Psoas muscle (tissue), 7 donors: ENCODE measurements at regions not wholly inside any gene's neighbourhood (a gene's known extent, or its start where the extent isn't known, plus 50 kb on each side); places are given as distances from the start of the nearest gene placed in this dataset.

Experiments
- ATAC-seq, 4 donors: fragments of 200-7000 bp; cut with Tn5 transposase; one replicate each; pipeline ENCODE4 v1.9.1; 2020; ENCODE audit warnings: moderate library complexity in 3 of 4, mild to moderate bottlenecking in 2 of 4
- DNase-seq, 2 donors: peaks; one replicate each; pipeline ENCODE4 v3.0.0-alpha.2; 2020
- H3K27ac ChIP-seq: fragments of 200-600 bp; one replicate; pipeline ENCODE4 v1.8.0; 2022
- H3K27me3 ChIP-seq, 3 donors: fragments of 200-600 bp in 1 of 3; one replicate each; pipeline versions ENCODE4 v1.6.1 to v1.8.0; 2013 to 2022; ENCODE audit warnings: low read length in 2 of 3, mild to moderate bottlenecking in 2 of 3, moderate library complexity in 1 of 3; ENCODE audit not compliant: insufficient read depth in 3 of 3
- H3K36me3 ChIP-seq, 2 donors: fragments of 200-600 bp in 1 of 2; one replicate each; pipeline versions ENCODE4 v1.6.1 to v1.8.0; 2013 to 2022; ENCODE audit warnings: low read depth in 1 of 2, mild to moderate bottlenecking in 1 of 2, moderate library complexity in 1 of 2; ENCODE audit not compliant: insufficient read depth in 1 of 2
- H3K4me1 ChIP-seq: fragments of 200-600 bp; one replicate; pipeline ENCODE4 v1.8.0; 2022
- H3K4me3 ChIP-seq: fragments of 200-600 bp; one replicate; pipeline ENCODE4 v1.8.0; 2022; ENCODE audit warnings: mild to moderate bottlenecking
- H3K9me3 ChIP-seq: fragments of 200-600 bp; one replicate; pipeline ENCODE4 v1.8.0; 2022
- WGBS, 3 donors: extraction: QIAGEN DNeasy Blood & Tissue Kit; methylation state at CpG; one replicate each; pipeline versions ENCODE4 v1.1.6 to v1.1.7; 2013; 5-methylcytosine and 5-hydroxymethylcytosine counted together
- intact Hi-C, 2 donors: fragments of 100-400 bp; cut with DNase I; formaldehyde crosslinking; loops; one replicate each; pipeline versions ENCODE4 v1.11.0 to v1.14.2; 2022
- TF ChIP-seq, protein P1 (sequence below): fragments of 200-600 bp; IDR thresholded peaks from one replicate; pipeline ENCODE4 v1.8.0; 2022; ENCODE audit warnings: antibody characterized with exemption
- donor health status: healthy with polysubstance abuse.
- donor health status: DM: no; HTN: no; CAD: no; lungs with moderate emphysema.
- donor health status: Bipolar disorder and iron deficiency.
- donor health status: healthy.
- donor health status: DM: yes; HTN: yes; CAD: no.
- donor health status: DM: no; HTN: no; CAD: no.
- donor health status: DM: yes; HTN: yes; CAD: no.

DNA sequence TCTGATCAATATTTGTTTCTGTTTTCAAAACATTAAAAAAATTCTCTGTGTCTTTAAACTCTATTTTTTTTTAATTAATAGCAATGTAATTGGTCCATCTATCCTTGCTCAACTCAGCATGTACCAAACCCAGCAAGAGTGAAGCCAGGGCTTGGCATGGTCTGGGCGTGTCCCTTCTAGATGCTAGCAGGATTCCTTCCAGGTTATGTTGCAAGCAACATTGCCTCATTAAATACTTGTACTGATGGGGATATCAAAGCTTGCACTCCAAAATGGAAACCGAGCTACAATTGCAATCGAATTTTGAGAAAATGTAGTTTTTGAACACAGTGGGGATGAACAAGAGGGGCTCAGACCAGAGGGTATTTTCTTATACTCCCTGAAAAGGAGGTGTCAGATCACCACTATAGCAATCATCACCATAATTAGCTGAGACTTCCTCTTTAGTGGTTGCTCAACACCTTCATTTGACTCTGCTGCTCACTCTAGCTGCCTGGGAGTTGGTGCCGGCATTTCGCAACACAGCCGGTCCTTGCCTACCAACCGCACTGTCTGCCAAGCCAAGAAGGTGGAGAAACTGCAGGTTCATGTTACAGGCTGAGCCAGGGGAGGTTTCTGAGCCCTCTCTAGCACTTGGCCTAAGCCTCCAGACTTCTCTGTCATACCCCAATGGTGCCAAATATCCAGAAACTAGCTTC is 67.8 kb upstream of the RALGAPA2 start:
- Histone ChIP-seq H3K27me3 (no peaks in the 10 kb centered on the region), H3K9me3 (no peaks in the 10 kb centered on the region), H3K4me3 (peak overlapping the region; percentile 36), H3K36me3 (no peaks in the 10 kb centered on the region), H3K4me1 (peaks cover 46% of the 10 kb centered on the region), H3K27ac (peak overlapping the region; percentile 87)
- TF ChIP-seq, protein P1, sequence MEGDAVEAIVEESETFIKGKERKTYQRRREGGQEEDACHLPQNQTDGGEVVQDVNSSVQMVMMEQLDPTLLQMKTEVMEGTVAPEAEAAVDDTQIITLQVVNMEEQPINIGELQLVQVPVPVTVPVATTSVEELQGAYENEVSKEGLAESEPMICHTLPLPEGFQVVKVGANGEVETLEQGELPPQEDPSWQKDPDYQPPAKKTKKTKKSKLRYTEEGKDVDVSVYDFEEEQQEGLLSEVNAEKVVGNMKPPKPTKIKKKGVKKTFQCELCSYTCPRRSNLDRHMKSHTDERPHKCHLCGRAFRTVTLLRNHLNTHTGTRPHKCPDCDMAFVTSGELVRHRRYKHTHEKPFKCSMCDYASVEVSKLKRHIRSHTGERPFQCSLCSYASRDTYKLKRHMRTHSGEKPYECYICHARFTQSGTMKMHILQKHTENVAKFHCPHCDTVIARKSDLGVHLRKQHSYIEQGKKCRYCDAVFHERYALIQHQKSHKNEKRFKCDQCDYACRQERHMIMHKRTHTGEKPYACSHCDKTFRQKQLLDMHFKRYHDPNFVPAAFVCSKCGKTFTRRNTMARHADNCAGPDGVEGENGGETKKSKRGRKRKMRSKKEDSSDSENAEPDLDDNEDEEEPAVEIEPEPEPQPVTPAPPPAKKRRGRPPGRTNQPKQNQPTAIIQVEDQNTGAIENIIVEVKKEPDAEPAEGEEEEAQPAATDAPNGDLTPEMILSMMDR, result no peak
- DNase-seq (peak; percentile 91 to 96), ATAC-seq (peak; percentile 89 to 96 (median 95))
- 16 to 31% (median 31%) methylated on average over 7 of the region's 7 CpGs for WGBS, 3 donors
- intact Hi-C loops, result loop anchor here in 1 of 2 donors (5.0 kb wide), 1 partner anchor 68 kb away; the partner anchor contains the start of gene RALGAPA2

DNA sequence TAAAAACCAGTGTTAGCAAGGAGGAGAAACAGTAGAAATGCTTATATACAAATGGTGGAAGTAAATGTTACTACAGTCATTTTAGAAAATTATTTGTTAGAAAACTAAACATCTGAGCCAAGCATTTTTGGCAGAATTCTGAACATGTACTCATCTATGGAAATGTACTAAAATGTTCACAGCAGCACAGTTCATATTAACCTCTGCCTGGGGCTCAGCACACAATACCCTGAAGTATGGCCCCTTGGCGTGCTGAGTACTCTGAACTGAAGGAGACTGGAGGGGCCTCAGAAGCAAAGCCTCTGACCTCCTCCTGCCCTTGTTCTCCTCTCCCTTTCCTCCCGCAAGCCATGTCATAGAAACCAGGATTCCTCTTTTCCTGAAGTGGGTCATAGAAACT is 66.2 kb upstream of the RALGAPA2 start:
- Histone ChIP-seq H3K27ac (peak overlapping the region; percentile 87), H3K4me1 (peaks cover 45% of the 10 kb centered on the region), H3K4me3 (no peak overlapping the region), H3K27me3 (no peaks in the 10 kb centered on the region), H3K9me3 (no peaks in the 10 kb centered on the region), H3K36me3 (no peaks in the 10 kb centered on the region)
- DNase-seq, result no peak
- TF ChIP-seq, protein P1, result no peak
- intact Hi-C loops, result loop anchor here (5.0 kb wide), 2 partner anchors 36 to 66 kb away; partner anchors contain the start of gene RALGAPA2 (in 1 of the 2)
- 81 to 95% (median 82%) methylated on average over 2 of the region's 2 CpGs for WGBS, 3 donors
- ATAC-seq, result no peak

DNA sequence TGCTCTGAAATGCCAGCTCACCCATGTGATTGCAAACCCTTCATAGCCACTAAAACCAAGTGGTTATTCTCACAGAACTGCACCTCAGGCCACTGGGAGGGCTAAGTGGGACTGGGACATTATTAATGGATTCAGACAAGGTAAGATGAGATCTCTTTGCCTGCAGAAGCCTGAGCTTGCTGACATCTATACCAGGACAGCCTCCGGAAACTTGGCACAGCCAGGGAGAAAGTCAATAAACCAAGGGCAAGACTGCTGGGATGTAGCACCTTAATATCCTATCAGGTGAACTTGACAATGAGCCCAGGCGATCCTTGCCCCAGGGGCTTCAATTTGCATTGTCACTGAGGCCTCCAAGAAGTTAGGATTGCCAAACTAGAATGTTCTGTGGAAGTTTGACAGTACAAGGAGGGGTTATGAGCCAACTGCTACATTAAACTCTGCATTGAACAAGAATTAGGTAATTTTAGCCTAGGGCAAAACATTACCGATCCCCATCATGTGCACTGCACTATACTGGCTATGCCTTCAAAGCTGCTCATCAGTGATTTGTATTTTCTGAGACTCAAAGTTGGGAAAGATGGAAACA is 60.1 kb upstream of the RALGAPA2 start:
- WGBS, 3 donors, result 30 to 44% (median 37%) methylated on average over 3 of the region's 3 CpGs
- no peak overlapping the region for H3K4me3 ChIP-seq
- H3K9me3 ChIP-seq, result no peaks in the 10 kb centered on the region
- TF ChIP-seq, protein P1, result no peak
- ATAC-seq (peak in 3 of 4 donors; percentile 47 to 70 (median 69)), DNase-seq (no peak)
- no peaks in the 10 kb centered on the region for H3K27me3 ChIP-seq
- H3K4me1 ChIP-seq, result peaks cover 12% of the 10 kb centered on the region
- intact Hi-C loops, result loop anchor here in 1 of 2 donors (5.0 kb wide), 1 partner anchor 40 kb away; no protein-coding TSS in a partner anchor
- H3K27ac ChIP-seq, result no peak overlapping the region
- no peaks in the 10 kb centered on the region for H3K36me3 ChIP-seq

DNA sequence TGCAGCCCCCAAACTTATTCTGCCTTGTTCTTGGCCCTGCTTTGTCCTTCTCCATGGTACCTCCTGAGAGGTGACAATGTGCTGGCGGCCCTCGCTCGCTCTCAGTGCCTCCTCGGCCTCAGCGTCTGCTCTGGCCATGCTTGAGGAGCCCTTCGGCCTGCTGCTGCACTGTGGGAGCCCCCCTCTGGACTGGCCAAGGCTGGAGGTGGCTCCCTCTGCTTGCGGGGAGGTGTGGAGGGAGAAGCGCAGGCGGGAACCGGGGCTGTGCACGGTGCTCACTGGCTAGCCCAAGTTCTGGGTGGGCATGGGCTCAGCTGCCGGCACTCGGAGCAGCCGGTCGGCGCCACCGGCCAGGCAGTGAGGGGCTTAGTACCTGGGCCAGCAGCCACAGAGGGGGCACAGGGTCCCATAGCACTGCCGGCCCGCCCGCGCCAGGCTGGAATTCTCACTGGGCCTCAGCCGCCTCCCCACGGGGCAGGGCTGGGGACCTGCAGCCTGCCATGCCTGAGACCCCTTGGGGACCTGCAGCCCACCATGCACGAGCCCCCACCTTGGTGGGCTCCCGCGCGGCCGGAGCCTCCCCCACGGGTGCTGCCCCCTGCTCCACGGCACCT is 55.9 kb upstream of the RALGAPA2 start:
- Histone ChIP-seq H3K9me3 (no peaks in the 10 kb centered on the region), H3K4me1 (peaks cover 28% of the 10 kb centered on the region), H3K36me3 (no peaks in the 10 kb centered on the region), H3K27me3 (no peaks in the 10 kb centered on the region), H3K4me3 (no peak overlapping the region), H3K27ac (no peak overlapping the region)
- TF ChIP-seq, protein P1, result no peak
- intact Hi-C loops, result no loop called here
- DNase-seq, result no peak
- ATAC-seq, result no peak
- 93 to 97% (median 94%) methylated on average over 25 to 30 of the region's 30 CpGs for WGBS, 3 donors
